ENCODE measurements at regions not wholly inside any gene's neighbourhood (a gene's known extent, or its start where the extent isn't known, plus 50 kb on each side); places are given as distances from the start of the nearest gene placed in this dataset.
A peak's percentile ranks its signal among the peaks of the same experiment; 100 is the strongest.

GRCh38 chr3:159765030-159765859, 223.4 kb upstream of the IL12A start:
- POLR2A ChIA-PET: no interaction called here
- intact Hi-C loops (cut with micrococcal nuclease): no loop called here
- peaks cover 0 to 3% (median 0%) of the 10 kb centered on the region in 5 donors for H3K36me3 Mint-ChIP-seq
- H3K4me1 Mint-ChIP-seq: peaks cover 12 to 18% (median 13%) of the 10 kb centered on the region in 7 donors
- H3K4me3 Mint-ChIP-seq: peak overlapping the region; percentile 40 to 76 (median 66)
- no peaks in the 10 kb centered on the region for H3K36me3 ChIP-seq (ENCODE audit: control insufficient read depth in 2 of 3, insufficient read depth in 3 of 3, low read length in 3 of 3)
- CTCF ChIA-PET: no interaction called here
- DNase-seq (peak in 1 of 9 donors; percentile 23), ATAC-seq (no peak)
- no peak overlapping the region for H3K27ac ChIP-seq (ENCODE audit: low read depth, low read length)
- H3K4me1 ChIP-seq (ENCODE audit: control insufficient read depth in 2 of 2, insufficient read depth in 2 of 2, low read length in 2 of 2): no peaks in the 10 kb centered on the region
- no peak overlapping the region for H3K27ac Mint-ChIP-seq
- H3K9me3 ChIP-seq (ENCODE audit: control insufficient read depth in 2 of 3, low read length in 3 of 3): no peaks in the 10 kb centered on the region
- H3K4me3 ChIP-seq (ENCODE audit: low read length): no peak overlapping the region
- peaks cover 63 to 68% (median 67%) of the 10 kb centered on the region in 5 donors for H3K27me3 Mint-ChIP-seq
- H3K27me3 ChIP-seq (ENCODE audit: control insufficient read depth in 2 of 2, insufficient read depth in 2 of 2, low read length in 2 of 2): no peaks in the 10 kb centered on the region
- H3K9me3 Mint-ChIP-seq: peaks cover 0 to 7% (median 0%) of the 10 kb centered on the region in 11 donors

DNA sequence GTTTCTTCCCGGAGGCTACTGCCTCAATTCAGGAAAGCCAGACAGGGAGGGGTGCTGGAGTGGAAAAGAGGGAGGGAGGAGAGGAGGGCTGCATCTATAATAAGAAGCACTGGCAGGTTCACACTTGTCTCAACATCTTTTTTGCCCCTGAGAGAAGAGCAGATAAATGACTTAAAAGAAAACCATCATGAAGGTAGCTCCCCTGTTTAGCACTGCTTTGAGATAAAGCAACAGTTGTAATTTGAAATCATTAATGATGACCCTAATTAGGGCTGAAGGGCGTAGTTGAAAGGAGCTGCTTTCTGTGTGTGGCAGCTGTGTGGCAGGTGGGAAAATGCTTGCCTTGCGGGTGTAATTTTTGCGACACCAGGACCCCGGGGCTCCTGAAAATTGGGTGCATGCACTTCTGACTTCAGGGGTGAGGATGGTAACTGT, 222.8 kb upstream of the IL12A start:
- no peak overlapping the region for H3K27ac Mint-ChIP-seq
- peaks cover 0 to 5% (median 0%) of the 10 kb centered on the region in 11 donors for H3K9me3 Mint-ChIP-seq
- peak overlapping the region in 6 of 10 donors; percentile 40 to 74 (median 58) for H3K4me3 Mint-ChIP-seq
- Histone ChIP-seq H3K27ac (ENCODE audit: low read depth, low read length) (no peak overlapping the region), H3K9me3 (ENCODE audit: control insufficient read depth in 2 of 3, low read length in 3 of 3) (no peaks in the 10 kb centered on the region), H3K4me1 (ENCODE audit: control insufficient read depth in 2 of 2, insufficient read depth in 2 of 2, low read length in 2 of 2) (no peaks in the 10 kb centered on the region), H3K36me3 (ENCODE audit: control insufficient read depth in 2 of 3, insufficient read depth in 3 of 3, low read length in 3 of 3) (no peaks in the 10 kb centered on the region), H3K4me3 (ENCODE audit: low read length) (no peak overlapping the region), H3K27me3 (ENCODE audit: control insufficient read depth in 2 of 2, insufficient read depth in 2 of 2, low read length in 2 of 2) (no peaks in the 10 kb centered on the region)
- ChIA-PET POLR2A (no interaction called here), CTCF (no interaction called here)
- peaks cover 12 to 18% (median 13%) of the 10 kb centered on the region in 7 donors for H3K4me1 Mint-ChIP-seq
- peaks cover 0 to under 1% (median 0%) of the 10 kb centered on the region in 5 donors for H3K36me3 Mint-ChIP-seq
- intact Hi-C loops (cut with micrococcal nuclease): no loop called here
- H3K27me3 Mint-ChIP-seq: peaks cover 60 to 68% (median 66%) of the 10 kb centered on the region in 5 donors
- ATAC-seq (no peak), DNase-seq (no peak)

GRCh38 chr3:159766563-159767185, 222.0 kb upstream of the IL12A start:
- ChIA-PET POLR2A (no interaction called here), CTCF (no interaction called here)
- no peak for ATAC-seq
- Histone ChIP-seq H3K9me3 (ENCODE audit: control insufficient read depth in 2 of 3, low read length in 3 of 3) (no peaks in the 10 kb centered on the region), H3K27me3 (ENCODE audit: control insufficient read depth in 2 of 2, insufficient read depth in 2 of 2, low read length in 2 of 2) (no peaks in the 10 kb centered on the region), H3K4me3 (ENCODE audit: low read length) (no peak overlapping the region), H3K27ac (ENCODE audit: low read depth, low read length) (no peak overlapping the region), H3K36me3 (ENCODE audit: control insufficient read depth in 2 of 3, insufficient read depth in 3 of 3, low read length in 3 of 3) (no peaks in the 10 kb centered on the region), H3K4me1 (ENCODE audit: control insufficient read depth in 2 of 2, insufficient read depth in 2 of 2, low read length in 2 of 2) (no peaks in the 10 kb centered on the region)
- H3K9me3 Mint-ChIP-seq: peaks cover 0 to 1% (median 0%) of the 10 kb centered on the region in 11 donors
- intact Hi-C loops (cut with micrococcal nuclease): no loop called here
- no peak for DNase-seq
- no peaks in the 10 kb centered on the region for H3K36me3 Mint-ChIP-seq
- H3K27ac Mint-ChIP-seq: no peak overlapping the region
- H3K27me3 Mint-ChIP-seq: peaks cover 55 to 63% (median 59%) of the 10 kb centered on the region in 5 donors
- no peak overlapping the region for H3K4me3 Mint-ChIP-seq
- H3K4me1 Mint-ChIP-seq: peaks cover 12 to 18% (median 13%) of the 10 kb centered on the region in 7 donors

GRCh38 chr3:159770998-159771397, 217.6 kb upstream of the IL12A start:
- no peaks in the 10 kb centered on the region for H3K4me1 ChIP-seq (ENCODE audit: control insufficient read depth in 2 of 2, insufficient read depth in 2 of 2, low read length in 2 of 2)
- no peaks in the 10 kb centered on the region for H3K27me3 ChIP-seq (ENCODE audit: control insufficient read depth in 2 of 2, insufficient read depth in 2 of 2, low read length in 2 of 2)
- POLR2A ChIA-PET: no interaction called here
- H3K27me3 Mint-ChIP-seq: peaks cover 28 to 54% (median 44%) of the 10 kb centered on the region in 5 donors
- ATAC-seq: no peak
- intact Hi-C loops (cut with micrococcal nuclease): no loop called here
- H3K36me3 Mint-ChIP-seq: no peaks in the 10 kb centered on the region
- H3K9me3 ChIP-seq (ENCODE audit: control insufficient read depth in 2 of 3, low read length in 3 of 3): no peaks in the 10 kb centered on the region
- no peak overlapping the region for H3K27ac Mint-ChIP-seq
- no peaks in the 10 kb centered on the region for H3K36me3 ChIP-seq (ENCODE audit: control insufficient read depth in 2 of 3, insufficient read depth in 3 of 3, low read length in 3 of 3)
- H3K4me3 Mint-ChIP-seq: no peak overlapping the region
- H3K4me1 Mint-ChIP-seq: peaks cover 0 to under 1% (median 0%) of the 10 kb centered on the region in 7 donors
- H3K27ac ChIP-seq (ENCODE audit: low read depth, low read length): no peak overlapping the region
- no peaks in the 10 kb centered on the region for H3K9me3 Mint-ChIP-seq
- CTCF ChIA-PET: no interaction called here
- no peak overlapping the region for H3K4me3 ChIP-seq (ENCODE audit: low read length)
- DNase-seq: no peak

GRCh38 chr3:159771865-159772611, 216.6 kb upstream of the IL12A start:
- Histone ChIP-seq H3K27ac (ENCODE audit: low read depth, low read length) (no peak overlapping the region), H3K9me3 (ENCODE audit: control insufficient read depth in 2 of 3, low read length in 3 of 3) (no peaks in the 10 kb centered on the region), H3K4me3 (ENCODE audit: low read length) (no peak overlapping the region), H3K27me3 (ENCODE audit: control insufficient read depth in 2 of 2, insufficient read depth in 2 of 2, low read length in 2 of 2) (no peaks in the 10 kb centered on the region), H3K36me3 (ENCODE audit: control insufficient read depth in 2 of 3, insufficient read depth in 3 of 3, low read length in 3 of 3) (no peaks in the 10 kb centered on the region), H3K4me1 (ENCODE audit: control insufficient read depth in 2 of 2, insufficient read depth in 2 of 2, low read length in 2 of 2) (no peaks in the 10 kb centered on the region)
- Mint-ChIP-seq H3K4me1 (no peaks in the 10 kb centered on the region), H3K27me3 (peaks cover 23 to 51% (median 38%) of the 10 kb centered on the region in 5 donors), H3K9me3 (no peaks in the 10 kb centered on the region), H3K27ac (no peak overlapping the region), H3K4me3 (no peak overlapping the region), H3K36me3 (no peaks in the 10 kb centered on the region)
- ChIA-PET CTCF (no interaction called here), POLR2A (no interaction called here)
- no peak for DNase-seq
- intact Hi-C loops (cut with micrococcal nuclease): no loop called here
- ATAC-seq: no peak

GRCh38 chr3:159773706-159774105, 214.9 kb upstream of the IL12A start:
- CTCF ChIA-PET: no interaction called here
- ATAC-seq: no peak
- H3K27me3 ChIP-seq (ENCODE audit: control insufficient read depth in 2 of 2, insufficient read depth in 2 of 2, low read length in 2 of 2): no peaks in the 10 kb centered on the region
- no peak for DNase-seq
- no peaks in the 10 kb centered on the region for H3K36me3 Mint-ChIP-seq
- no peak overlapping the region for H3K27ac ChIP-seq (ENCODE audit: low read depth, low read length)
- H3K9me3 Mint-ChIP-seq: no peaks in the 10 kb centered on the region
- POLR2A ChIA-PET: no interaction called here
- peaks cover 12 to 37% (median 25%) of the 10 kb centered on the region in 5 donors for H3K27me3 Mint-ChIP-seq
- H3K4me3 ChIP-seq (ENCODE audit: low read length): no peak overlapping the region
- no peaks in the 10 kb centered on the region for H3K4me1 Mint-ChIP-seq
- H3K36me3 ChIP-seq (ENCODE audit: control insufficient read depth in 2 of 3, insufficient read depth in 3 of 3, low read length in 3 of 3): no peaks in the 10 kb centered on the region
- intact Hi-C loops (cut with micrococcal nuclease): no loop called here
- no peaks in the 10 kb centered on the region for H3K4me1 ChIP-seq (ENCODE audit: control insufficient read depth in 2 of 2, insufficient read depth in 2 of 2, low read length in 2 of 2)
- H3K4me3 Mint-ChIP-seq: no peak overlapping the region
- no peaks in the 10 kb centered on the region for H3K9me3 ChIP-seq (ENCODE audit: control insufficient read depth in 2 of 3, low read length in 3 of 3)
- H3K27ac Mint-ChIP-seq: no peak overlapping the region
